ENCODE measurements at regions not wholly inside any gene's neighbourhood (a gene's known extent, or its start where the extent isn't known, plus 50 kb on each side); places are given as distances from the start of the nearest gene placed in this dataset.

DNA sequence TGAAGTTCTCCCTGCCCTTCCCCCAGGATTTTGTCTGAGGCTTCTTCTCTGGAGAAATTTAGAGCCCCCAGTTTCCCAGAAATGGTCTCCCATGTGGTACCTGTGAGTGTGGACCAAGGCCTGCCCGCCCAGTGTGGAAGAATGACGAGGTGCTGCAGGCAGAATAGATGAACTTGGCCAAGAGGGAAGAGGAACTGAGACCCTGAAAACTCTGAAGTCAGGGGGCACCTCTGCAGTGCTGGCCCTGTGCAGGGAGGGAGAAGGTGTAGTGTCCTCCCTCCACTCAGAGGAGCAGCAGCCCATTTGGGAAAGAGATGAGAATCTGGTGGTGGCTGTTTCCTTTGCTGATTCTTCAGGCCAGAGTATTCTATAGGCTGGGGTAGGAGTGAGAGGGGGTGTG is 115.2 kb upstream of the PCGF5 start:
- TF ChIP-seq, protein P1, sequence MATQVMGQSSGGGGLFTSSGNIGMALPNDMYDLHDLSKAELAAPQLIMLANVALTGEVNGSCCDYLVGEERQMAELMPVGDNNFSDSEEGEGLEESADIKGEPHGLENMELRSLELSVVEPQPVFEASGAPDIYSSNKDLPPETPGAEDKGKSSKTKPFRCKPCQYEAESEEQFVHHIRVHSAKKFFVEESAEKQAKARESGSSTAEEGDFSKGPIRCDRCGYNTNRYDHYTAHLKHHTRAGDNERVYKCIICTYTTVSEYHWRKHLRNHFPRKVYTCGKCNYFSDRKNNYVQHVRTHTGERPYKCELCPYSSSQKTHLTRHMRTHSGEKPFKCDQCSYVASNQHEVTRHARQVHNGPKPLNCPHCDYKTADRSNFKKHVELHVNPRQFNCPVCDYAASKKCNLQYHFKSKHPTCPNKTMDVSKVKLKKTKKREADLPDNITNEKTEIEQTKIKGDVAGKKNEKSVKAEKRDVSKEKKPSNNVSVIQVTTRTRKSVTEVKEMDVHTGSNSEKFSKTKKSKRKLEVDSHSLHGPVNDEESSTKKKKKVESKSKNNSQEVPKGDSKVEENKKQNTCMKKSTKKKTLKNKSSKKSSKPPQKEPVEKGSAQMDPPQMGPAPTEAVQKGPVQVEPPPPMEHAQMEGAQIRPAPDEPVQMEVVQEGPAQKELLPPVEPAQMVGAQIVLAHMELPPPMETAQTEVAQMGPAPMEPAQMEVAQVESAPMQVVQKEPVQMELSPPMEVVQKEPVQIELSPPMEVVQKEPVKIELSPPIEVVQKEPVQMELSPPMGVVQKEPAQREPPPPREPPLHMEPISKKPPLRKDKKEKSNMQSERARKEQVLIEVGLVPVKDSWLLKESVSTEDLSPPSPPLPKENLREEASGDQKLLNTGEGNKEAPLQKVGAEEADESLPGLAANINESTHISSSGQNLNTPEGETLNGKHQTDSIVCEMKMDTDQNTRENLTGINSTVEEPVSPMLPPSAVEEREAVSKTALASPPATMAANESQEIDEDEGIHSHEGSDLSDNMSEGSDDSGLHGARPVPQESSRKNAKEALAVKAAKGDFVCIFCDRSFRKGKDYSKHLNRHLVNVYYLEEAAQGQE (IDR thresholded peaks at IDR 0.05; ENCODE audit: insufficient replicate concordance, low read depth): no peak
- TF ChIP-seq, protein P2, sequence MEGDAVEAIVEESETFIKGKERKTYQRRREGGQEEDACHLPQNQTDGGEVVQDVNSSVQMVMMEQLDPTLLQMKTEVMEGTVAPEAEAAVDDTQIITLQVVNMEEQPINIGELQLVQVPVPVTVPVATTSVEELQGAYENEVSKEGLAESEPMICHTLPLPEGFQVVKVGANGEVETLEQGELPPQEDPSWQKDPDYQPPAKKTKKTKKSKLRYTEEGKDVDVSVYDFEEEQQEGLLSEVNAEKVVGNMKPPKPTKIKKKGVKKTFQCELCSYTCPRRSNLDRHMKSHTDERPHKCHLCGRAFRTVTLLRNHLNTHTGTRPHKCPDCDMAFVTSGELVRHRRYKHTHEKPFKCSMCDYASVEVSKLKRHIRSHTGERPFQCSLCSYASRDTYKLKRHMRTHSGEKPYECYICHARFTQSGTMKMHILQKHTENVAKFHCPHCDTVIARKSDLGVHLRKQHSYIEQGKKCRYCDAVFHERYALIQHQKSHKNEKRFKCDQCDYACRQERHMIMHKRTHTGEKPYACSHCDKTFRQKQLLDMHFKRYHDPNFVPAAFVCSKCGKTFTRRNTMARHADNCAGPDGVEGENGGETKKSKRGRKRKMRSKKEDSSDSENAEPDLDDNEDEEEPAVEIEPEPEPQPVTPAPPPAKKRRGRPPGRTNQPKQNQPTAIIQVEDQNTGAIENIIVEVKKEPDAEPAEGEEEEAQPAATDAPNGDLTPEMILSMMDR (IDR thresholded peaks at IDR 0.05; ENCODE audit: insufficient read depth, low read length): no peak
- TF ChIP-seq POLR2AphosphoS5 (IDR thresholded peaks at IDR 0.05; ENCODE audit: low read depth) (no peak), GABPA (IDR thresholded peaks at IDR 0.05; ENCODE audit: low read depth) (no peak), SPI1 (IDR thresholded peaks at IDR 0.05; ENCODE audit: borderline replicate concordance, low read depth) (no peak)

Measured in HL-60 (cell line).